GM12891 (cell line): ENCODE measurements at regions not wholly inside any gene's neighbourhood (a gene's known extent, or its start where the extent isn't known, plus 50 kb on each side); places are given as distances from the start of the nearest gene placed in this dataset.

Source experiments
- PAX5 ChIP-seq: IDR thresholded peaks from 2 replicates; pipeline ENCODE4 v1.6.1; 2011; ENCODE audit warnings: low read length, moderate library complexity, mild to moderate bottlenecking; ENCODE audit not compliant: insufficient read depth, severe bottlenecking
- TAF1 ChIP-seq: IDR thresholded peaks from 2 replicates; pipeline ENCODE4 v1.6.1; 2011; ENCODE audit warnings: low read depth, low read length, control low read depth

DNA sequence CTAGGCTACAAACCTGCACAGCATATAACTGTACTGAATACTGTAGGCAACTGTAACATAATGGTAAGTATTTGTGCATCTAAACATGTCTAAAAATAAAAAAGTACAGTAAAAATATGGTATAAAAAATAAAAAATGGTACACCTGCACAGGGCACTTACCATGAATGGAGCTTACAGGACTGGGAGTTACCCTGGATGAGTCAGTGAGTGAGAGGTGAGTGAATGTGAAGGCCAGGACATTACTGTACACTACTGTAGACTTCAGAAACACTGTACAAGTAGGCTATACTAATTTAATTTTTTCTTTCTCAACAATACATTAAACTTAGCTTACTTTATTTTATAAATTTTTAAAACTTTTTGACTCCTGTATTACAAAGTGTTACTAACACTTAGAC is 265.3 kb downstream of the KLF13 start:
- TF ChIP-seq TAF1, result no peak
- no peak for TF ChIP-seq PAX5
